Neural progenitor cell (in vitro differentiated cells): ENCODE measurements at regions not wholly inside any gene's neighbourhood (a gene's known extent, or its start where the extent isn't known, plus 50 kb on each side); places are given as distances from the start of the nearest gene placed in this dataset.

Experiments
- CTCF ChIP-seq: fragments of 200-600 bp; sonication (generic); IDR thresholded peaks from 2 replicates; pipeline ENCODE4 v1.5.1; 2017; ENCODE audit warnings: antibody characterized with exemption, mild to moderate bottlenecking
- EZH2 ChIP-seq: fragments of 200-600 bp; sonication (generic); IDR thresholded peaks from 2 replicates; pipeline ENCODE4 v1.6.1; 2017; ENCODE audit warnings: antibody characterized with exemption, mild to moderate bottlenecking, moderate library complexity

DNA sequence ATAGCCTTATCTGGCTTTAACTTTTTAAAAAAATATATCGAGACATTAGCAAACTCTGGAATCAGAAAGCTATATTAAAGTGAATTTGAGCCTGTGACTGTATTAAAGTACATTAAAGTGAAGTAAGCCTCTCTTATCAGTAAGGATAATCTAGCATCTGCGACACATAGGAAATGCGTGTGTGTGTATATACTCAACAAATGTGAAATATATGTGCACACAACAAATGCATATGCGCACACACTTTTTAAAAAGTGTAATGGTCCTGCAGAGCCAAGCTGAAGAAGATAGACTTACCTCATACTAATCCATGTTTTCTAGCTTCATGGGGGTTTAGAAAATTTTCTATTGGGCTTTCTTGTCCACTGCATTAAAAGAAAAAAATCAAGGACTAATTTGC is 437.1 kb downstream of the ZIC1 start:
- no peak for TF ChIP-seq CTCF
- no peak for TF ChIP-seq EZH2
